ENCODE measurements at regions not wholly inside any gene's neighbourhood (a gene's known extent, or its start where the extent isn't known, plus 50 kb on each side); places are given as distances from the start of the nearest gene placed in this dataset.

DNA sequence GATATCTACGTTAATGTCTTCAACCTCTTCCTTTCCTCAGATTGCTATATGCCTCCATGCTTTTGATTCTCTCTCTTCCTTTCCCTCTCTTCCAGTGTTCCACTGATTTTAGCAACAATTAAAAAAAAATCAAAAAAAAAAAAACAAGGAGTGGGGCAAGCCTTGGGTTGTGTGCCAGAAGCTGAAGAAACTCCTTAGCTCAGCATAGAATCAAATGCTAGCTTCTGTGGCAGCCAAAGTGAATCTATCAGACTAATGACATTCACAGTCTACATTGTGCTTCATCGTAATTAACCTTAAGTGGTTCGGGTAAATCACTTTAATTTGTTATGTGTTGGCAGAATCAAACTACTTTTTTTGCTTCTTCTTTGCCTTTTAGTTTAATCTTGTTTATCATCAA lies 237.3 kb downstream of the TMEM167A start:
- DNase-seq: no peak

DNA sequence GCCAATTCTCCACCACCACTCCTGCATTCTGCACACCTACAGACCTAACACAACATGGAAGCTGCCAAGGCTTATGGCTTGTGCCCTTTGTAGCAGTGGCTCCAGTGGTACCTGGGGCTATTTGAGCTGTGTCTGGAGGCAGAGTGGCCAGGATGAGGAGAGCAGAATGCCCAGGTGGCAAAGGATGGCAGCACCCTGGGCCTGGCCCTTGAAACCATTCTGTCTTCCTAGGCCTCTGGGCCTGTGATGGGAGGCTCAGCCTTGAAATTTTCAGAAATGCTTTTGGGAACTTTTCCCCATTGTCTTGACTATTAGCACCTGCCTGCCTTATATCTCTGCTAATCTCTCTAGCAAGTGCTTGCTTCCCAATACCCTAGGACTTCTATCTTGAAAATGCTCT lies 241.7 kb downstream of the TMEM167A start:
- no peak for DNase-seq

DNA sequence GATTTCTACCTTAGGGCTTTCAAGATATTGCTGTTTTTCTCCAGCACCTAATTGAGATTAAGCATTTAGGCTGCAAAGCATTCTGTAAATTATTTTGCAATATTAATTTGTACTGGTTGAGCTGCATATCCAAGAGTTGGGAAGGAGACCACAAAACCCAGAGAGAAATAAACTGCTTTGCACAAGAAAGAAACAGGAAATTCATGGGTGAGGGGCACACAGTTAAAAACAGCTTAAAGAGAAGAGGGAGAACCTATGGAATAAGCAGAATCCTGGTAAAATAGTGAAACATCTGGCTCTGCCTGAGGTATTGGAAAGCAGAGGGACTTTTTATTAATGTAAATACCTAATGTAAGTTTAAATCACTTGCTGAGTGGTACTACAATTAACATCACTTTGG lies 243.0 kb downstream of the TMEM167A start:
- no peak for DNase-seq

DNA sequence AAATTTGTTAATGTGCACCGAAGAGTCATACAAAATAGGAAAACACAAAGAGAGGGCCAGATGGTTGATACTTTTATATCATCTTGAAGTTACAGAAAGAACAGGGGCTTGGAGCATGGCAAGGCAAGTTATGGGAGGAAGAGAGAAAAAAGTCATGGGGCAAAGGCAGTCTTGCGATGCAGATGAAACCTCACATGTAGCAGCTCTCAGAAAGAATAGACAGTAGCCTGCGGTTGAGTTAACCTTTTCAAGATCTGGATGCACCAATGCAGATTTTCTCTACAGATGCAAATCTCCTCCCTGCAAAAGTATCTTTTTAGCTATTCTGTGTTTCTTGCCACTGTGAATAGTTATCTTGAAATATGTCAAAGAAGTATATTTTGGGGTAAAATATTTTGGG lies 243.9 kb downstream of the TMEM167A start:
- DNase-seq: no peak

DNA sequence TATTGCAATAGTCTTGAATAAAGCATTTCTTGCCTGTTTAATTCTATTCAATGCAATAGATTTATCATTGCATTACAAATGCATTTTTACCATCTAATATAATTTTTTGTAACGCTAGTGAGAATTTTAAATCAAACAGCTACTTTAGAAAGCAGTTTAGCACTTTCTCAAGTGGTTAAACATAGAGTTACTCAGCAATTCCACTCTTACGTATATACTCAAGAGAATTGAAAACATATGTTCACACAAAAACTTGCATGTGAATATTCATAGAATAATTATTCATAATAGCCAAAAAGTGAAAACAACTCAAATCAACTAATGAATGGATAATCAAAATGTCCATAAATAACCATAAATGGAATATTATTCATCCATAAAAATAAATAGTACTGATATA lies 244.7 kb downstream of the TMEM167A start:
- DNase-seq: no peak

DNA sequence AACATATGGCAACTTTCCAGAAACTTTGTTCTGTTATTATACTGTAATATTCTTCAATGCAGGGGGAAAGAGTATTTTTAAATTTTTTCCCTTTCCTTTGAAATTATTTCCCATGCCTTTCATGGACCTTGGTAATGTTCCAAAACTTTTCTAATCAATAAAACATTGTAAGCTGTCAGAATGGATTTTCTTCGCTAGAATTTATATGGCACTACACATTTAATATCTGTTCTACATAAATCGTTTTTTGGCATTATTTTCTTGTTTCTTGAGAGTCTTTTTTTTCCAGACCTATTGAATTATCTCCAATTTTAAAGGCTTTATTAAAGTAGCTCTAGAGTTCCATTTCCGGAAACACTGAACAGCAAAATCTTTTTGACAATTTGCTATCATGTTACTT lies 249.0 kb downstream of the TMEM167A start:
- no peak for DNase-seq

DNA sequence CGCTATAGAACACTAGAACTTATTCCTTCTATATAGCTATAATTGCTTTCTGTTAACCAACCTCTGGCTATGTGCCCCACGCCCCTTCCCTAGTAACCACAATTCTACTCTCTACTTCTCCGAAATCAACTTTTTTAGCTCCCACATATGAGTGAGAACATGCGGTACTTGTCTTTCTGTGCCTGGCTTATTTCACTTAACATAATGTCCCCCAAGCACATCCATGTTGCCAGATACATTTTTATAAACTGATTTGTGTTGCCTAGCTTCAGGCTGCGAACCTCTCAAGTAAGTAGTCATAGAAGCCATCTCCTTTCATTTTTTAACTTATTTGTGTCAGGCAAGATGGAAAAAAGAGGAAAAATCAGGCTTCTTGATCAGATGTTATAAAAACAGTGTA lies 249.5 kb downstream of the TMEM167A start:
- no peak for DNase-seq

DNA sequence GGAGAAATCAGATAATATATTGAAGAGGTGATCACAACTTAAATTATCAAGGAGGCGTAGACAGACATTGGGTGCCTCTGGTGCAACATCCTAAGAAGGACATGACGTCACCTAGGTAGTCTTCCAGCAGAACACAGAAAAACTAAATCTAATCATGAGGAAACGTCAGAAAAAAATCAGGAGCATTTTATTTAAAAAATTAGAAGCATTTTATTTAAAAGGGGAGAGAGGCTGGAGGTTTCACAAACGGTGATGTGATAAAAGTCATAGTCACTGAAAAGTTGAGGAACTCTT lies 254.6 kb downstream of the TMEM167A start:
- DNase-seq: no peak

DNA sequence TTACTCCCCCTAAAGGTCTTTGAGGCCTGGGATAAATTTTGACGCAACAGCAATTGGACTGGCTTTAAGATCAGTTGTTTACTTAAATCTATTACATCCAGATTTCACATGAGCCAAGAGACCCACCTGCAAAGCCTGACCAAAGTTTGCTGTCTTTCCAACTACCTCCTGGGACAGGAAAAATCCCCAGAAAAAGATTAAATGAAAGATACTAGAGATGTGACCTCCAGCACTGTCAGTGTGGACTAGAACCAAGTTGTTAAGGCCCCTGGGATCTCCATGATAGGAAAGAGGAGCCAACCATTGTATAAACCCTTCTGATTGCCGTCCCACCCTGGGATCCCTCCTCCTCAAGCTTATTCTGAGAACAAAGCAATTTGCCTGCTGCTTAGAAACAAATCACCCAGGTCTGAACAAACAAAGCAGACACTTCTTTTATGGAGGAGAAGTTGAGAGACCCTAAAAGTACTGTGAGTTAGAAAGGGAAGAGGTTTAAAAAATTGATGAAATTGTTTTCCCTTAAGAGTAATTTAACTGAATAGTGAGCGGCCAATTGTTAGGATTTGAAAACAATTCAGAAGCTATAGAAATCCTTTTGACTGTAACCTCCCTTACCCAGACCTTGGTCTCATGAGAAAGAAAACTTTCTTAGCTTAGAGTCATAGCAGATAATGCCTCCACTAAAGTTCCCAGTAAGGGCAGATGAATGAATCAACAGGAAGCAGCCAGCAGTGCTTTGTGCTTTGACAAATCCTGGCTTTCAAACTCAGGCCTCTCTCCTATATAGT lies 255.2 kb downstream of the TMEM167A start:
- DNase-seq: no peak

DNA sequence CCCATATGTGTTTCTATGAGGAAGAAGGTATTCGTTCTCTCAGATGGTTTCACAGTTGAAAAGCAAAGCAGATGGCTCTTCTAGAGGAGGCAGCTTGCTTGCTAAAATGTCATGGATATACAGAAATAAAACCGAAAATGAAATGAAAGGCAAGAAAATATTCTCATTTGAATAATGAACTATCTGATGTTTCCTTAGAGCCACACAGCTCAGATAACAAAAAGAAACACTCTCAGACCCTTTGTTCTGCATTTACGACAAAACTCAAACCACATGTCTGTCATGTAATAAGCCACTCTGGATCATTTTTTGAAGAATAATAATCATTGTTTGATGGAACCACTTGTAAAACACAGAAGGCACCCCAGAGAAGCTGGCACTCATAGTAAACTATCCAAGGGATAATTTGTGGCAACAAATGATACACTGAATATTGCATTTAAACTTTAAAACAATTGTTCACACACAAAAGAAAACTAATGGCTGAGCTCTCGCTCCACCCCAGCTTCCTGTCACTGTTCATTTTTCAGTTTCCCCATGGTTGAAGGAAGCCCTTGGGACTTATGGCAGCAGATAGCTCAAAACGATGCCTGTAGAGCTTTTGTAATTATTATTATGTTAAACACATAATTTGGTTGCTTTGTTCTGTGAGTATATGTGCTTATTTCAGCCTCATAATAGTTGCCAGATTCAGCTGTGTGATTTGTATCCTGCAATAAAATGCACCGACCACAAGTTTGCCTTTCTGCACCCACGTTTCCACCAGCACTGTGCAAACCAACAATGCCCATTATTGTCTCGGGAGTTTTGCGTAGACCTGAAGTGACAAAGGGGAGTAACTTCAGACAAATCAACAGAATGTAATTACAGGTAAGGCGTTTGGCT lies 256.0 kb downstream of the TMEM167A start:
- DNase-seq: no peak

DNA sequence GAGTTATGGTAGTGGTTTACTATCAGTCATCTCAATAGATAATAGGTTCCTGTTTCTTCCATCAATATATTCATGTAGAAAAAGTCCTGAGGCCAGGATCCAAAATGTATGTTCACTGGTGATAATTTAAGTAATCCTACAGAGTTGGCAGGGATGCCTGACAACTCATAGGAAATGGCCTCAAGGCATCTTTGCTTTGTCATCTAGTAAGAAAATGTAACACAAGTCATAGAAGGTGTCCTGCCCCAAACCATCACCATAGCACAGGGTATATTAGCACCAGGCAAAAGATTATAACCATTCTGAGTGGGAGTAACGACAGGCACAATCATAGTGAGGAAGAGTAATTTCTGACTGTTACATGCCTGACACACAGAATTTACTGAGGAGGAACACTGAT lies 257.0 kb downstream of the TMEM167A start:
- DNase-seq: no peak

DNA sequence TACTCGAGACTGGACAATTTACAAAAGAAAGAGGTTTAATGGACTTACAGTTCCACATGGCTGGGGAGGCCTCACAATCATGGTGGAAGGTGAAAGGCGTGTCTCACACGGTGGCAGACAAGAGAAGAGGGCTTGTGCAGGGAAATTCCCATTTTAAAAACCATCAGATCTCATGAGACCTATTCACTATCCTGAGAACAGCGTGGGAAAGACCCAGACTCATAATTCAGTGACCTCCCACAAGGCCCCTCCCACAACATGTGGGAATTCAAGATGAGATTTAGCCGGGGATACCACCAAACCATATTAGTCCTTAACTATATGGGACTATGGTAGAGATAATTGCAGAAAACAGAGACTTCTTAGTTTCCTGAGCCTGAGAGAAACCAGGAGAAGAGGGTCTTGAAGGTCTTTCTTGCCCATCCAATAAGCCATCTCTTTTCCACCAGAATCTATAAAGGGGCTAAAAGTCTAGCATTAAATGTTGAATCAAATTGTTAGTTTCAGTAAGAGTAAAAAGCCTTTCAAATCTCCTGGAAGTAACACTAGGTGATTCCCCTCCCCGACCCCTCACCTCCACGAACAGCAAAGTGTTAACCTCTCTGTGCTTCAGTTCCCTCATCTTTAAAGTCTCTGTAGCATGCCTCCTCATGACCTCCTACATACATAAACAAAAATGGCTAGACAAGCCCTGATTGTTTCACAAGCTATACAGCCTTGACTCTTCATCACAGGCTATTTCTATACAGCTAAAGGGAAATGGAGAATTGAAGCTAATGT lies 259.1 kb downstream of the TMEM167A start:
- DNase-seq: no peak

DNA sequence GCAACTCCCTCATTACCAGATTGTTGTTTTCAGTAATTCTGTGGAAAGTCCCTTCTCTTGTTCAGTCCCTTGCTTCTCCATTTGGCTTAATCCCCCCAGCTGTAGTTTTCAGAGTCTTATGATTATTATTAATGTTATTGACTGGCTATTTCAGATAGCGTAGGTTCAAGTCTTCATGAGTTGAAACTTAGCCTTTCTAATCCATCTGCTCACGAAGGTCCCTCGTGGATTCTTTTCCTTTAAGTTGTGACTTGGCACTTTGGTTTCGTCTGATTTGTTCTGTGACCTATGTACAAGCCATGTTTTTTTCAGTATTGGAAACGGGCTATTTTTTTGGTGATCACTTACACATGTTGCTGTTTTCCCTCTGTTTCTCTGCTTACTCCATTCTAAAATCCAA lies 260.3 kb downstream of the TMEM167A start:
- no peak for DNase-seq

DNA sequence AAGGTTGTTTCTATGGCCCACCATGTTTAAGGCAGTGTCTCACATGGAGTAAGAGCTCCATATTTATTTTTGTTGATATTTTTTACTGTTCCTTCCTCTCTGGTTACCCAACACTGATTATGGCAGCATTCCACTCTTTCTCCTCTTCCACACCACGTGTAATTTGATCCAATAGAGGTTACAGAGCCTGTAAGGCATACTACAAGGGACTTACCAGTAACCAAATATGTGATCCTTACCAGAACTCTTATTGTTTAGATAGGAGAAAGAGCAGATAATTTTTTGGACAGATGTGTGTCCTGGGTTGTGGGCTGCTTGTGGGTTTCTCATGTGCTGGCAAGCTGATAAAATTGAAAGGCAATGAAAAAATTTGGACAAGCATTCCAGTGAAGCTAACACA lies 261.3 kb downstream of the TMEM167A start:
- DNase-seq: no peak

DNA sequence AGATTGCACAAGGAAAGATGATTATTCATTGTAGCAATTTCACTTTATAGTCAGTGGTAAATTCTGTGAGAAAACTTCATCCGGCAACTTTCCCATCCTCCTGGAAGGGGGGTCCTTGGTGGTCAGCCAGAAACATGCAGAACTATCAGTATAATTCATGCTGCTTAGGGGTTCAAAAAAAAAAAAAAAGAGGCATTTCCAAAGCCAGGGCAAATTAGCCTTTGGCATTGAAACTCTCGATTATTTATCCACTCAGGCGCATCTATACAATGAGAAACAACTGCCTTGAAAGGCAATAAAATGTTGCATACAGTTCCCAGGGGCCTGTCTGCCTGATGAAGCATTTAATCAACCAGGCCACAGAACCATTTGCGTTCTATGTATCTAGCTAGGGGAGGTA lies 263.3 kb downstream of the TMEM167A start:
- DNase-seq: peak in 1 of 2 experiments; percentile 31

DNA sequence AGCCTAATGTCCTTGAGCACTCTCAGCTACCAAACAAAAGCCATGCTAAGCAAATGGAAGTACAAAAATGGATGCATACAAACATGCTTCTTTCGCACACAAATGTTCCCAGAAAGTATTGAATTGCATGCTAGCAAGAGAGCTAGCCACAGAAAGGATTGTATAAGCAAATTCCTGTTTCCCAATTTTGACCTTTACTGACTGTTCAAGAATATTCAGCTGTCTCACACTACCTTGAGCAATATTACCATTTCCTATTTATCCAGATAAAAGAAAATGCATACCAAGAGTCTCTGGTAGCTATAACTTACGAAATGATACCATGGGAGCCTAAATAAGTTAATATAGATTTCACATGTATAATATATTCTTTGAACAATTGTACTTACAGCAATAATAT lies 264.6 kb downstream of the TMEM167A start:
- no peak for DNase-seq

DNA sequence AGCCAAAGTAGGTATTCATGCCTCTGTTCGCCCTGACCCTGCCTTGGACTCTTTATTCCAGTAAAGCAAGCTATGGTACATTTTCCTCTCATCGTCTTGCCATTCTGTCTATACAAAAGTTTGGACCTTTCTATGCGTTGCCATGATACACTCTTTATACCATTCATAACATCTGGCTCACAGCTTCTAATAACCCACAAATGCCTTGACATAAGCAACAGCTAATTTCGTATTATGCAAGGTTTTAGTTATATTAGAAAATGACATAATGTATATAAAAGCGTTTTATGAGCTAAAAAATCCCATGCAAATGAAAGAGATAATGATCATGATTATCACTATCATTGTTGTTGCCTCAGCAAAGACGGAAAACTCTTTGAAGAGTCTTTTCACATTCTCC lies 265.7 kb downstream of the TMEM167A start:
- no peak for DNase-seq

DNA sequence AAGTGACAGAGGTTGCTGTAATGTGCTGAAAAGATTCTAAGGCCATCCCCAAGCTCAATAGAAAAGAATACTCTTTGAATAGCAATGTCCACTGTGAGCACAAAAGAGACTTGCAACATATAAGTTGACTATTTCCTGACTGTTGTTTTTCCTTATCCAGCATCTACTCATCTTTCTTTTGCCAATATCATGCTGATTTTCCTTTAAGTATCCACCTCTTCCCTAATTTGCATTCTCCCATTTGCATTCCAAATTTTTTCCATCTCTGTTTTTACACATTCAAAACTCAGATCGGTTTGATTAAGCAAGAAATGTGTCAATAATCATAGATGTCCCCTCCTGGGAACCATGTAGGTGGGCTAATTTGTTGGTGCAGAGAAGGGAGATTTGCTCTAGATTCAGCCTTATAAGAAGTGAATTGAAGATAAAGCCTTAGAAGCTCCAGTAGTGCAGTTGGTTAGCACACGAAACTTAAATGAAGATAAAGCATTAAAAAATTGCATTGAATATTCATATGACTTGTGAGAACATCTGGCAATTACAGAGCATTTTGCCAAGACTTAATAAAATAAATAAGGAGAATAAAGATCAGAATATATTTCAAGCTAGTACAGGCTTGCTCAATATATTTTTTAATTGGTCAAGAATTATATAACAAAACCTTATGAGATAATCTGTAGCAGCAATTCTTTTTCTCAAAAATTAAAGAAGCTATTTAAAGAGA lies 267.6 kb downstream of the TMEM167A start:
- DNase-seq: no peak

DNA sequence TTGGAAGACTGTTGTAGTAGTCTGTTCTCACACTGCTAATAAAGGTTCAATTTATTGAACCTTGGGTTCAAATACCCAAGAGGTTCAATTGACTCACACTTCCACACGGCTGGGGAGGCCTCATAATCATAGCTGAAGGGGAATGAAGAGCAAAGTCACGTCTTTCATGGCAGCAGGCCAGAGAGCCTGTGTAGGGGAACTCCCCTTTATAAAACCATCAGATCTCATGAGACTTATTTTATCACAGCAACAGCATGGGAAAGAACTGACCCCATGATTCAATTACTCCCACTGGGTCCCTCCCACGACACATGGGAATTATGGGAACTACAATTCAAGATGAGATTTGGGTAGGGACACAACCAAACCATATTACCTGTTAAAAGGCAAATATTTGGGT lies 268.2 kb downstream of the TMEM167A start:
- no peak for DNase-seq

DNA sequence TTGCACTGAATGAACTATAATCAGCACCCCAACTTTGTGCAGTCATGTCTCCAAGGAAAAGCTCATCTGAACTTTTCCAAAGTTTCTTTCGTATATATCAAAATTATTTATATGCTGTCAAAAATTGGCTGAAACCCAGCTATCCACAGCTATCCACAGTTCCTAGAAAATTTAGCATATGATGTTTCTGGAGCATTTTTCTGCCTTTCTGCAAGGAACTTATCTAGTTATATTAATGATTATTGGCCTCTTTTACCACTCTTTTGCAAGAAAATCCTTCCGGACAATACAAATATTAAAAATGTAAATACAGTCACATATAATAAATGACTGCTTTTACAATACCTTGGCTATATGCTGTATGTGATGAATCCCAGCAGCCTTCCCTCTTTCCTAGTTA lies 270.2 kb downstream of the TMEM167A start:
- DNase-seq: no peak

DNA sequence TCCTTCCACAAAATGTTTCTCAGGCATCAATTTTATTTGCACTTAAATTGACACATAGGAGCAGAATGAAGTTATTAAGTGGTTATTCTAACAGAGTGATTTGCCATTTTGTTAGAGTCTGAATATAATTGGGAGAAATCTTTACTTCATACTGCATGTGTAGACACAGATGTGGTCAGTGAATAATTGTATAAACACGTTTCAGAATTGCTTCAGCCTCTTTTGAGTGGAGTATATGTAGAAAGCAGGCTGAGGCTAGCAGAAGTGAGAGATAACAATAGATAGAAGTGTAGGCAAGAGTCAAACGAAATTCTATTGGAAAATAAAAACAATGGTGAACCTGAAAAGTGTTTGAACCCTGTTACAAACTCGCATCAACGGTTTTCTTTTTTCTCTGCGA lies 270.7 kb downstream of the TMEM167A start:
- DNase-seq: no peak

DNA sequence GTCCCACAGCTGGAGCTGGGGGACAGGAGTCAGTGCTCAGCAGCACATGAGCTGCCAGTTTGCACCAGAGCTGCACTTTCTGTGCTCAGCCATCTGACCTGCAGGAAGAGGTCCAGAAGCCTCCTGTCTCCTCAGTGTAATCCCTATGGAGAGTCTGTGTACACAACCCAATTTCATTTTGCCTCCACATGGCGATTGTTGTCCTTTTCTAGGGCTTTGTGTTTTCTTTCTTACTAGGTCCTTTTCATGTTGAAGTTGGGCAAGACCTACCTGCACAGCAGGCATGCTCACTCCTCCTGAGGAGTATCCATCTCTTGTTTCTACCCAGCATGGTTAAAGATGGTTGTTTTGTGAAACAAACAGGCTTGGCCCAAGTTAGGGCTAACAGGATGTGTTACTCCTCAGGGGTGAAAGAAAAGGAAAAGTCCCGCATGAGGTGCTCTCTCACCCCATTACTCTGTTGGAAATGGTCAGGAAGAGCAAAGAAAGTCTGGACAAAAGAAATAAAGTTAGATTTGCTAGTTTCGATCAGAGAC lies 273.0 kb downstream of the TMEM167A start:
- no peak for DNase-seq

DNA sequence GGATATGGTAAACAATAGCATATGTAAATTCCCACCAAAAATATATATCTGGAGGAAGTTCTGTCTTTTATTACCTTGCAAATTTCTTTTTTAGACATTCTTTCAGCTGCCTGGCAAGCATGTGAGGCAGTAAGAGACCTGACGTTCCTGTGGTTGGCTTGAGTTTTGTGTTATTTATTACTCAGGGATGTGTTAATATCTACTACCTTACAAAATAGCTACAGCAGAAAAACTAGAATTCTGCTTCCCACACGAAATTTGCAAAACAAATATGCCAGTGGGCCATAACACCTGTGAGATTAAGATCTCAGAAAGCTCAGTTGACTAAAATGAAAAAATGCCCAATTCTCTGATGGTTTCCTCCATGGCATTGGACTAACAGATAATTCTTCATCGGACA lies 274.2 kb downstream of the TMEM167A start:
- DNase-seq: no peak
